IMR-90 (cell line): ENCODE measurements at regions not wholly inside any gene's neighbourhood (a gene's known extent, or its start where the extent isn't known, plus 50 kb on each side); places are given as distances from the start of the nearest gene placed in this dataset.

ENCODE experiments used
- ATAC-seq: fragments of 200-7000 bp; cut with Tn5 transposase; 2 replicates; pipeline ENCODE4 v1.9.1; 2020; ENCODE audit warnings: low read depth, mild to moderate bottlenecking, moderate library complexity
- BruUV-seq: library from RNA; stranded (reverse); fragments of 400-500 nt; replicated peaks from 2 replicates; lab custom pipeline; 2021; lab: Mats Ljungman, UMichigan
- CTCF ChIA-PET: fragments of 300-600 bp; formaldehyde crosslinking; extraction: SDS; loops from one replicate; lab custom pipeline; 2021; ENCODE audit warnings: antibody characterized with exemption; lab: Yijun Ruan, JAX
- POLR2A ChIA-PET: fragments of 300-600 bp; sonication (Branson Sonifier 250); formaldehyde crosslinking; loops from one replicate; lab custom pipeline; 2022; ENCODE audit warnings: antibody characterized with exemption; ENCODE audit not compliant: unreplicated experiment; lab: Charles Lee
- DNase-seq: peaks from one replicate; pipeline ENCODE4 v3.0.0; 2013
- H2AFZ ChIP-seq: replicated peaks from 2 replicates; pipeline ENCODE3; 2013; ENCODE audit warnings: low read length, mild to moderate bottlenecking; ENCODE audit not compliant: poor library complexity
- H2AK5ac ChIP-seq: 2 replicates; pipeline ENCODE4 v1.6.1; 2013; ENCODE audit warnings: low read depth, low read length, inconsistent platforms
- H2AK9ac ChIP-seq: replicated peaks from 2 replicates; pipeline ENCODE3; 2013; ENCODE audit warnings: mild to moderate bottlenecking, low read depth, low read length, moderate library complexity; ENCODE audit not compliant: poor library complexity
- H2BK120ac ChIP-seq: 2 replicates; pipeline ENCODE4 v1.6.1; 2013; ENCODE audit warnings: low read depth, low read length, inconsistent platforms
- H2BK15ac ChIP-seq: 3 replicates; pipeline ENCODE4 v1.6.1; 2013; ENCODE audit warnings: low read depth, low read length, inconsistent platforms
- H2BK20ac ChIP-seq: 2 replicates; pipeline ENCODE4 v1.6.1; 2013; ENCODE audit warnings: low read depth, mild to moderate bottlenecking, inconsistent platforms, low read length, moderate library complexity
- H2BK5ac ChIP-seq: 2 replicates; pipeline ENCODE4 v1.6.1; 2013; ENCODE audit warnings: mild to moderate bottlenecking, low read depth, low read length, inconsistent platforms; ENCODE audit not compliant: poor library complexity, severe bottlenecking
- H3K14ac ChIP-seq: replicated peaks from 2 replicates; pipeline ENCODE4 v1.6.1; 2013; ENCODE audit warnings: low read depth, low read length, inconsistent platforms
- H3K18ac ChIP-seq: 2 replicates; pipeline ENCODE4 v1.6.1; 2013; ENCODE audit warnings: low read depth, low read length, control low read depth
- H3K23ac ChIP-seq: 2 replicates; pipeline ENCODE4 v1.6.1; 2013; ENCODE audit warnings: low read depth, low read length, inconsistent platforms
- H3K27ac ChIP-seq: 2 replicates; pipeline ENCODE4 v1.5.1; 2013; ENCODE audit warnings: mild to moderate bottlenecking, control low read depth, low read length; ENCODE audit not compliant: insufficient read depth
- H3K27me3 ChIP-seq: 2 replicates; pipeline ENCODE4 v1.6.1; 2013; ENCODE audit warnings: low read length; ENCODE audit not compliant: control insufficient read depth, insufficient read depth
- H3K36me3 ChIP-seq: 2 replicates; pipeline ENCODE4 v1.6.1; 2013; ENCODE audit warnings: low read length, mixed read lengths; ENCODE audit not compliant: control insufficient read depth, insufficient read depth
- H3K4ac ChIP-seq: 2 replicates; pipeline ENCODE4 v1.6.1; 2013; ENCODE audit warnings: low read depth, low read length, inconsistent platforms
- H3K4me1 ChIP-seq: 2 replicates; pipeline ENCODE4 v1.6.1; 2013; ENCODE audit warnings: low read length, mixed read lengths; ENCODE audit not compliant: control insufficient read depth, insufficient read depth
- H3K4me2 ChIP-seq: 2 replicates; pipeline ENCODE4 v1.6.1; 2013; ENCODE audit warnings: low read depth, mild to moderate bottlenecking, control low read depth, low read length, moderate library complexity
- H3K4me3 ChIP-seq: 2 replicates; pipeline ENCODE4 v1.5.1; 2013; ENCODE audit warnings: low read depth, mild to moderate bottlenecking, control low read depth, low read length, moderate library complexity; ENCODE audit not compliant: insufficient read depth
- H3K56ac ChIP-seq: 2 replicates; pipeline ENCODE4 v1.6.1; 2013; ENCODE audit warnings: low read length, inconsistent platforms; ENCODE audit not compliant: insufficient read depth; ENCODE audit errors: extremely low read depth
- H3K79me1 ChIP-seq, 2 experiments: 2 replicates each; pipeline ENCODE4 v1.6.1; 2013; ENCODE audit warnings: low read length in 2 of 2, inconsistent platforms in 1 of 2, low read depth in 1 of 2
- H3K9ac ChIP-seq: 2 replicates; pipeline ENCODE4 v1.6.1; 2013; ENCODE audit warnings: low read depth, low read length, control low read depth
- H3K9me1 ChIP-seq: 2 replicates; pipeline ENCODE4 v1.6.1; 2013; ENCODE audit warnings: low read length, inconsistent platforms; ENCODE audit not compliant: insufficient read depth
- H3K9me3 ChIP-seq: 2 replicates; pipeline ENCODE4 v1.6.1; 2013; ENCODE audit warnings: low read length; ENCODE audit not compliant: control insufficient read depth, insufficient read depth
- H4K20me1 ChIP-seq: 2 replicates; pipeline ENCODE4 v1.6.1; 2013; ENCODE audit warnings: low read length, inconsistent platforms; ENCODE audit not compliant: insufficient read depth
- H4K5ac ChIP-seq: 2 replicates; pipeline ENCODE4 v1.6.1; 2013; ENCODE audit warnings: mild to moderate bottlenecking, low read depth, low read length, control low read depth
- H4K8ac ChIP-seq, 2 experiments: 2 replicates each; pipeline ENCODE4 v1.6.1; 2013; ENCODE audit warnings: low read depth in 2 of 2, low read length in 2 of 2, control low read depth in 1 of 2, inconsistent platforms in 1 of 2
- H4K91ac ChIP-seq: 2 replicates; pipeline ENCODE4 v1.6.1; 2013; ENCODE audit warnings: low read depth, low read length, inconsistent platforms; ENCODE audit not compliant: insufficient read depth
- BHLHE40 ChIP-seq: fragments of 150-350 bp; IDR thresholded peaks from 2 replicates; pipeline ENCODE4 v1.6.1; 2016; ENCODE audit warnings: mild to moderate bottlenecking, low read depth, low read length
- CEBPB ChIP-seq: IDR thresholded peaks from 2 replicates; pipeline ENCODE4 v1.6.1; 2012; ENCODE audit warnings: low read depth, low read length, improper control_type of control experiment
- CHD1 ChIP-seq: IDR thresholded peaks from 2 replicates; pipeline ENCODE4 v1.6.1; 2012; ENCODE audit warnings: low read depth, low read length, improper control_type of control experiment
- CTCF ChIP-seq: conservative IDR thresholded peaks from 2 replicates; pipeline ENCODE4 v1.5.1; 2012; ENCODE audit warnings: mild to moderate bottlenecking, low read depth, low read length, improper control_type of control experiment
- ELK1 ChIP-seq: fragments of 150-350 bp; IDR thresholded peaks from 2 replicates; pipeline ENCODE4 v1.6.1; 2016; ENCODE audit warnings: low read depth, mild to moderate bottlenecking, low read length, moderate library complexity, borderline replicate concordance
- FOS ChIP-seq: fragments of 150-350 bp; IDR thresholded peaks from 2 replicates; pipeline ENCODE4 v1.6.1; 2016; ENCODE audit warnings: low read depth, low read length
- MAFK ChIP-seq: IDR thresholded peaks from 2 replicates; pipeline ENCODE4 v1.6.1; 2012; ENCODE audit warnings: low read depth, low read length, improper control_type of control experiment
- MAZ ChIP-seq: IDR thresholded peaks from 2 replicates; pipeline ENCODE4 v1.6.1; 2012; ENCODE audit warnings: low read depth, mild to moderate bottlenecking, low read length, improper control_type of control experiment, moderate library complexity, borderline replicate concordance
- MXI1 ChIP-seq: IDR thresholded peaks from 2 replicates; pipeline ENCODE4 v1.6.1; 2012; ENCODE audit warnings: low read depth, mild to moderate bottlenecking, low read length, moderate library complexity, borderline replicate concordance
- NFE2L2 ChIP-seq: fragments of 150-350 bp; IDR thresholded peaks from 2 replicates; pipeline ENCODE4 v1.6.1; 2016; ENCODE audit warnings: low read depth, mild to moderate bottlenecking, low read length
- POLR2A ChIP-seq: IDR thresholded peaks from 2 replicates; pipeline ENCODE4 v1.6.1; 2012; ENCODE audit warnings: mild to moderate bottlenecking, low read depth, low read length
- RAD21 ChIP-seq: IDR thresholded peaks from 2 replicates; pipeline ENCODE4 v1.6.1; 2012; ENCODE audit warnings: low read length, improper control_type of control experiment
- RCOR1 ChIP-seq: IDR thresholded peaks from 2 replicates; pipeline ENCODE4 v1.6.1; 2012; ENCODE audit warnings: mild to moderate bottlenecking, low read length, improper control_type of control experiment; ENCODE audit not compliant: insufficient replicate concordance
- RFX5 ChIP-seq: IDR thresholded peaks from 2 replicates; pipeline ENCODE4 v1.8.0; 2012; ENCODE audit warnings: low read depth, mild to moderate bottlenecking, low read length, moderate library complexity
- SMC3 ChIP-seq: fragments of 150-350 bp; IDR thresholded peaks from 2 replicates; pipeline ENCODE4 v1.6.1; 2016; ENCODE audit warnings: low read depth, mild to moderate bottlenecking, antibody characterized with exemption, low read length, moderate library complexity
- USF2 ChIP-seq: fragments of 150-350 bp; IDR thresholded peaks from 2 replicates; pipeline ENCODE4 v1.6.1; 2017; ENCODE audit warnings: mild to moderate bottlenecking, antibody characterized with exemption, low read length, low read depth
- WGBS, 2 experiments: methylation state at CpG; one replicate each; pipeline versions ENCODE4 v1.1.5 to v1.1.7; 2013; ENCODE audit warnings: missing lambda C conversion rate in 2 of 2; ENCODE audit not compliant: insufficient read length in 1 of 2; ENCODE audit errors: extremely low coverage in 2 of 2; 5-methylcytosine and 5-hydroxymethylcytosine counted together
- dilution Hi-C: fragments of 300-500 bp; cut with HindIII; formaldehyde crosslinking; loops from one replicate; pipeline ENCODE4 v1.14.3; 2018; ENCODE audit warnings: low sequenced_read_pairs; ENCODE audit not compliant: unreplicated experiment
- in situ Hi-C: fragments of 300-500 bp; cut with MboI; formaldehyde crosslinking; loops from 3 replicates; pipeline ENCODE4 v1.14.3; 2019; ENCODE audit warnings: low sequenced_read_pairs, inconsistent platforms, mixed read lengths
- intact Hi-C: fragments of 100-400 bp; cut with micrococcal nuclease; formaldehyde crosslinking; loops from 2 replicates; pipeline ENCODE4 v1.10.0; 2022

GRCh38 chr3:140859592-140860336 is 81.9 kb upstream of the SLC25A36 start:
- WGBS, 2 experiments = 71% methylated on average over 1 of the region's 5 CpGs; no CpG with 5 or more reads in 1 of the 2 experiments
- Histone ChIP-seq H2AFZ (no peak overlapping the region), H3K4me3 (no peak overlapping the region), H4K91ac (no peak overlapping the region), H4K8ac (no peak overlapping the region), H3K18ac (no peak overlapping the region), H2BK120ac (no peak overlapping the region), H2BK15ac (no peak overlapping the region), H3K27ac (no peak overlapping the region), H3K9me1 (no peaks in the 10 kb centered on the region), H2BK20ac (no peak overlapping the region), H3K9ac (no peak overlapping the region), H4K20me1 (no peaks in the 10 kb centered on the region), H3K79me1 (no peaks in the 10 kb centered on the region), H3K4me2 (no peak overlapping the region), H2AK9ac (no peak overlapping the region), H3K4me1 (no peaks in the 10 kb centered on the region), H3K23ac (no peak overlapping the region), H3K14ac (no peak overlapping the region), H3K56ac (no peak overlapping the region), H2AK5ac (no peak overlapping the region), H3K27me3 (no peaks in the 10 kb centered on the region), H4K5ac (no peak overlapping the region), H3K4ac (no peak overlapping the region), H2BK5ac (no peak overlapping the region), H3K36me3 (no peaks in the 10 kb centered on the region), H3K9me3 (no peaks in the 10 kb centered on the region)
- intact Hi-C loops (loop anchor here (10.0 kb wide), 1 partner anchor 1275 kb away; no protein-coding TSS in a partner anchor), dilution Hi-C loops (no loop called here), in situ Hi-C loops (loop anchor here (25.0 kb wide), 2 partner anchors 922 to 1422 kb away; partner anchors contain the start of gene CLSTN2)
- ChIA-PET POLR2A (no interaction called here), CTCF (no interaction called here)
- DNase-seq = no peak
- TF ChIP-seq CEBPB = no peak
- TF ChIP-seq RAD21 = no peak
- no peak for TF ChIP-seq CHD1
- TF ChIP-seq POLR2A = no peak
- TF ChIP-seq ELK1 = no peak
- TF ChIP-seq RCOR1 = no peak
- no peak for TF ChIP-seq SMC3
- no peak for TF ChIP-seq CTCF
- TF ChIP-seq RFX5 = no peak
- no peak for TF ChIP-seq MAZ
- TF ChIP-seq BHLHE40 = no peak
- TF ChIP-seq USF2 = no peak
- TF ChIP-seq FOS = no peak
- TF ChIP-seq MAFK = no peak
- no peak for TF ChIP-seq NFE2L2
- no peak for TF ChIP-seq MXI1
- ATAC-seq = no peak
- no TSS peak for BruUV-seq
